Naive B cell (primary cell): ENCODE measurements at regions not wholly inside any gene's neighbourhood (a gene's known extent, or its start where the extent isn't known, plus 50 kb on each side); places are given as distances from the start of the nearest gene placed in this dataset.

ENCODE experiments used
- ATAC-seq, 2 donors: fragments of 150-1000 bp; cut with Tn5 transposase; 2 replicates each; pipeline ENCODE4 v1.10.0; 2021; ENCODE audit warnings: low read depth in 2 of 2, mild to moderate bottlenecking in 2 of 2, moderate library complexity in 2 of 2
- DNase-seq: peaks from one replicate; pipeline ENCODE4 v3.0.0; 2022
- H3K27ac Mint-ChIP-seq, 6 donors: one replicate each; pipeline ENCODE4 v1.8.0; 2020 to 2022; ENCODE audit warnings: mild to moderate bottlenecking in 6 of 6, mixed read lengths in 6 of 6, moderate library complexity in 5 of 6, inconsistent platforms in 2 of 6
- H3K27me3 Mint-ChIP-seq, 3 donors: one replicate each; pipeline ENCODE4 v1.8.0; 2021 to 2022; ENCODE audit warnings: mixed read lengths in 3 of 3, mild to moderate bottlenecking in 1 of 3
- H3K36me3 Mint-ChIP-seq, 2 donors: one replicate each; pipeline ENCODE4 v1.8.0; 2020 to 2022; ENCODE audit warnings: mixed read lengths in 2 of 2, inconsistent platforms in 1 of 2, mild to moderate bottlenecking in 1 of 2
- H3K4me1 Mint-ChIP-seq, 3 donors: one replicate each; pipeline ENCODE4 v1.8.0; 2020 to 2022; ENCODE audit warnings: mixed read lengths in 3 of 3, inconsistent platforms in 1 of 3, mild to moderate bottlenecking in 1 of 3, moderate library complexity in 1 of 3
- H3K4me3 Mint-ChIP-seq, 8 donors: one replicate each; pipeline ENCODE4 v1.8.0; 2020 to 2022; ENCODE audit warnings: mild to moderate bottlenecking in 8 of 8, mixed read lengths in 8 of 8, moderate library complexity in 8 of 8, inconsistent platforms in 2 of 8
- H3K9me3 Mint-ChIP-seq, 7 donors: one replicate each; pipeline ENCODE4 v1.8.0; 2020 to 2022; ENCODE audit warnings: mixed read lengths in 7 of 7, mild to moderate bottlenecking in 5 of 7, inconsistent platforms in 2 of 7, moderate library complexity in 1 of 7

GRCh38 chr12:13627536-13627935 lies 353.9 kb downstream of the GRIN2B start:
- Mint-ChIP-seq H3K36me3 (no peaks in the 10 kb centered on the region), H3K9me3 (peaks cover 0 to 1% (median 0%) of the 10 kb centered on the region in 7 donors), H3K27me3 (peaks cover 5 to 6% (median 6%) of the 10 kb centered on the region in 3 donors), H3K4me3 (peak overlapping the region in 1 of 8 donors; percentile 37), H3K27ac (no peak overlapping the region), H3K4me1 (no peaks in the 10 kb centered on the region)
- ATAC-seq (no peak), DNase-seq (no peak)

- Mint-ChIP-seq H3K4me3 (no peak overlapping the region), H3K4me1 (no peaks in the 10 kb centered on the region), H3K9me3 (peaks cover 0 to 5% (median 0%) of the 10 kb centered on the region in 7 donors), H3K36me3 (peaks cover 0 to 3% of the 10 kb centered on the region in 2 donors), H3K27ac (no peak overlapping the region), H3K27me3 (no peaks in the 10 kb centered on the region)
- ATAC-seq (no peak), DNase-seq (no peak)
These were observed 368.1 kb downstream of the GRIN2B start for GRCh38 chr12:13613297-13613696.

GRCh38 chr12:13609894-13610679 lies 371.3 kb downstream of the GRIN2B start:
- Mint-ChIP-seq H3K9me3 (no peaks in the 10 kb centered on the region), H3K4me3 (no peak overlapping the region), H3K27me3 (peaks cover 0 to 4% (median 0%) of the 10 kb centered on the region in 3 donors), H3K27ac (no peak overlapping the region), H3K4me1 (no peaks in the 10 kb centered on the region), H3K36me3 (peaks cover 0 to 3% of the 10 kb centered on the region in 2 donors)
- DNase-seq (no peak), ATAC-seq (no peak)

DNA sequence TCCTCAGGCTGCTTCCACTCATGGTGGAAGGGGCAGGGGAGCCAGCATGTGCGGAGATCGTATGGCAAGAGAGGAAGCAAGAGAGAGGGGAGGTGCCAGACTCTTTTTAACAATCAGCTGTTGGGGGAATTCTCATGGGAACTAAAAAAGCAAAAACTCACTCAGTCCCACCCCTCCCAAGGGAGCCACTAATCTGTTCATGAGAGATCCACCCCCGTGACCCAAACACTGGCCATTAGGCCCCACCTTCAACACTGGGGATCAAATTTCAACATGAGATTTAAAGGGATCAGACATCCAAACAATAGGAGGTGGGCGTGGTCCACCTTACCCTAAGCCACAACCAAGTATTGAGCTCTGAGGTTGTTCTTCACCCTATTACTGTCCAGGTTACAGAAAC lies 375.1 kb downstream of the GRIN2B start:
- Mint-ChIP-seq H3K4me3 (no peak overlapping the region), H3K36me3 (no peaks in the 10 kb centered on the region), H3K27ac (peak overlapping the region in 1 of 6 donors; percentile 80), H3K4me1 (no peaks in the 10 kb centered on the region), H3K9me3 (no peaks in the 10 kb centered on the region), H3K27me3 (peaks cover 0 to 4% (median 4%) of the 10 kb centered on the region in 3 donors)
- no peak for DNase-seq
- no peak for ATAC-seq

GRCh38 chr12:13603953-13604352 lies 377.4 kb downstream of the GRIN2B start:
- ATAC-seq: no peak
- Mint-ChIP-seq H3K4me3 (no peak overlapping the region), H3K9me3 (no peaks in the 10 kb centered on the region)

GRCh38 chr12:13602172-13602571 lies 379.2 kb downstream of the GRIN2B start:
- Mint-ChIP-seq H3K9me3 (no peaks in the 10 kb centered on the region), H3K27me3 (peaks cover 0 to 8% (median 4%) of the 10 kb centered on the region in 3 donors), H3K36me3 (no peaks in the 10 kb centered on the region), H3K27ac (no peak overlapping the region), H3K4me3 (no peak overlapping the region), H3K4me1 (no peaks in the 10 kb centered on the region)
- no peak for ATAC-seq
- no peak for DNase-seq

More at GRCh38 chr12:13603953-13604352, 377.4 kb downstream of the GRIN2B start:
- no peaks in the 10 kb centered on the region for H3K36me3 Mint-ChIP-seq
- H3K27ac Mint-ChIP-seq: no peak overlapping the region
- no peak for DNase-seq
- no peaks in the 10 kb centered on the region for H3K4me1 Mint-ChIP-seq
- peaks cover 0 to 8% (median 4%) of the 10 kb centered on the region in 3 donors for H3K27me3 Mint-ChIP-seq

GRCh38 chr12:13599176-13599575 lies 382.2 kb downstream of the GRIN2B start:
- H3K4me3 Mint-ChIP-seq: no peak overlapping the region
- no peaks in the 10 kb centered on the region for H3K36me3 Mint-ChIP-seq
- no peaks in the 10 kb centered on the region for H3K4me1 Mint-ChIP-seq
- no peak overlapping the region for H3K27ac Mint-ChIP-seq
- H3K9me3 Mint-ChIP-seq: peaks cover 0 to 1% (median 0%) of the 10 kb centered on the region in 7 donors
- peaks cover 0 to 12% (median 0%) of the 10 kb centered on the region in 3 donors for H3K27me3 Mint-ChIP-seq
- DNase-seq (no peak), ATAC-seq (no peak)

- no peaks in the 10 kb centered on the region for H3K36me3 Mint-ChIP-seq
- H3K4me3 Mint-ChIP-seq: no peak overlapping the region
- no peak overlapping the region for H3K27ac Mint-ChIP-seq
- ATAC-seq (no peak), DNase-seq (no peak)
- H3K27me3 Mint-ChIP-seq: peaks cover 0 to 8% (median 0%) of the 10 kb centered on the region in 3 donors
- peaks cover 0 to 4% (median 0%) of the 10 kb centered on the region in 7 donors for H3K9me3 Mint-ChIP-seq
- no peaks in the 10 kb centered on the region for H3K4me1 Mint-ChIP-seq
These were observed 383.6 kb downstream of the GRIN2B start for GRCh38 chr12:13597837-13598236.

GRCh38 chr12:13597166-13597565 lies 384.2 kb downstream of the GRIN2B start:
- DNase-seq (no peak), ATAC-seq (no peak)
- H3K4me1 Mint-ChIP-seq: peaks cover 0 to 5% (median 3%) of the 10 kb centered on the region in 3 donors
- peaks cover 0 to 8% (median 0%) of the 10 kb centered on the region in 3 donors for H3K27me3 Mint-ChIP-seq
- H3K27ac Mint-ChIP-seq: no peak overlapping the region
- H3K36me3 Mint-ChIP-seq: no peaks in the 10 kb centered on the region
- H3K4me3 Mint-ChIP-seq: no peak overlapping the region
- H3K9me3 Mint-ChIP-seq: peaks cover 0 to 4% (median 0%) of the 10 kb centered on the region in 7 donors

GRCh38 chr12:13596714-13597113 lies 384.7 kb downstream of the GRIN2B start:
- Mint-ChIP-seq H3K4me1 (peaks cover 0 to 9% (median 7%) of the 10 kb centered on the region in 3 donors), H3K27ac (no peak overlapping the region), H3K27me3 (peaks cover 0 to 8% (median 0%) of the 10 kb centered on the region in 3 donors), H3K9me3 (peaks cover 0 to 4% (median 0%) of the 10 kb centered on the region in 7 donors), H3K4me3 (no peak overlapping the region), H3K36me3 (no peaks in the 10 kb centered on the region)
- ATAC-seq (no peak), DNase-seq (no peak)

GRCh38 chr12:13595536-13596443 lies 385.6 kb downstream of the GRIN2B start:
- no peak for ATAC-seq
- Mint-ChIP-seq H3K27me3 (peaks cover 0 to 8% (median 0%) of the 10 kb centered on the region in 3 donors), H3K4me1 (peaks cover 0 to 10% (median 7%) of the 10 kb centered on the region in 3 donors), H3K4me3 (no peak overlapping the region), H3K9me3 (peaks cover 0 to 4% (median 0%) of the 10 kb centered on the region in 7 donors), H3K36me3 (no peaks in the 10 kb centered on the region), H3K27ac (no peak overlapping the region)
- DNase-seq: no peak

GRCh38 chr12:13594731-13595514 lies 386.5 kb downstream of the GRIN2B start:
- Mint-ChIP-seq H3K4me3 (no peak overlapping the region), H3K9me3 (peaks cover 0 to 4% (median 0%) of the 10 kb centered on the region in 7 donors), H3K27ac (no peak overlapping the region), H3K27me3 (peaks cover 0 to 4% (median 0%) of the 10 kb centered on the region in 3 donors), H3K36me3 (no peaks in the 10 kb centered on the region), H3K4me1 (peaks cover 0 to 10% (median 7%) of the 10 kb centered on the region in 3 donors)
- DNase-seq: no peak
- no peak for ATAC-seq
